CD4-positive, alpha-beta T cell treated with Interleukin-17A for 4 hours (primary cell): ENCODE measurements at regions not wholly inside any gene's neighbourhood (a gene's known extent, or its start where the extent isn't known, plus 50 kb on each side); places are given as distances from the start of the nearest gene placed in this dataset.

Source experiments
- DNase-seq: peaks from one replicate; pipeline ENCODE4 v3.0.0-alpha.2; 2020; ENCODE audit warnings: mixed read lengths

- DNase-seq = no peak
Measured at GRCh38 chr17:14940938-14941265, 324.2 kb downstream of the PMP22 start.

DNA sequence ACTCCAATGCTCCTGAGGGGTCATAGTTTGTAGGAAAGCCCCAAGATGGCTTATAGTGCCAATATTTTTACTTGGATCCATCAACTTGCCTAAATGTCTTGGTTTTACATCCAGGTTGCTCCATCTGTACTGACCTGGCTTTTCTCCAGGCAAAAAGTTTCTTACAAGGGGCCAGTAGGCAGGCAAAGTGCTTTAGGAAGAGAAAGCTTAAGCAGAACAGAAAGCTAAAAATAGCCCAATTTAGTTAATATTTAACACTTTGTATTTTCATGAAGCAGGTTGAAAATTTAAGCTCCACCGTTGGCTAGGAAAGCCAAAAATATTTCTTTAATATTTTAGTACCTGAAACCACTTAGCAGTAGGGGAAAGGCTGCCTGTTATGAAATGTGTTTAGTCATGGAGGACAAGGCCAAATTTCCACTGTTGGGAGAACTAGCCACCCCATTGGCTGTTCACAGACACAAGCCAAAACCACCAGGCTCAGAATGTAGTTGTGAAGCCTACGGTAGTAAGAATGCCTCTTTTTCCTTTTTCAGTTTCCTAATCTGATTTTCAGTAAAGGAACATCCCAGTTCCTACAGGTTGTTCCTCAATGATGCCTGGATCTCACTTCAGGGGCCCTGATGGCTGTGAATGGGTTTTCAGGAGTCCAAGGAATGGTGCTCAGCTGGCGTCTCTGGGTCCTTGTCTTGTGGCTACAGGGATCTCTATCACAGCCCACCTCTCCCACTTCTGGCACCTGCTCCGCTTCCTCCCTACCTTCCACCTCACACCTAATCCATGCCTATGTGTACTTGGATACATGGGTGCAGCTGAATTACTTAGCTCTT, 324.8 kb downstream of the PMP22 start:
- DNase-seq = no peak

- DNase-seq = no peak
Measured at GRCh38 chr17:14935845-14936485, 329.2 kb downstream of the PMP22 start.

DNA sequence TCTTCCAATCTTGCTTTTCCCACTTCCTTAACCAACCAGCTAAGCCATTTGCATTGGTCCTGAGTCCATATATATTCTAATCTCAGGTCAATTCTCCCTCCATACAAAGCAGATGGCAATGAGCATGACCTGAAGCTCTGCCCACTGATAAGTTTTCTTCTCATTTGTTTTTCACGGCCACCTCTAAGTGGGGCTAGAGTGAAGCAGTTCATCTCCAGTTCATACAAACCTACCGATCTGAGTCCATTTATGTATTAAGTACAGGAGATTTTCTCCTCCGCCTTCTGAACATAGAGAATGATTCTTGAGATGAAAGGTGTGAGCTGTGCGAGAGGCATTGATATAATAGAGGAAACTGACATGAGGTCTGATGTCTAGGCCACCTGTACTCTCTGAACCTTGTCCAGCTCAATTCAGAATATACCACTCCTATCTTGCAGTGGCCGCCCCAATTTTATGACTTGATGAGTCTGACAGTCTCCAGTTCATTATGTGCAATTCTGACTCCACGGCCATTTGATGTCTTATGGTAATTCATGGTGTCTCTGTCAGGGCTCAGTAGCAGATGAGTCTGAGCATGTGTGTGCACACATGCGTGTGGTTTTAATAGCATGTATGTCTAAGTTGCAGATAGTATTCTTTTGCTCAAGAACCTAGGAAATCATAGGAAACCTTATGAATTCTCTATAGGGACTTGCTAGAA, 329.8 kb downstream of the PMP22 start:
- no peak for DNase-seq

- no peak for DNase-seq
Measured at GRCh38 chr17:14933676-14934075, 331.4 kb downstream of the PMP22 start.

GRCh38 chr17:14926526-14927122, 338.5 kb downstream of the PMP22 start:
- DNase-seq = peak; percentile 69

DNA sequence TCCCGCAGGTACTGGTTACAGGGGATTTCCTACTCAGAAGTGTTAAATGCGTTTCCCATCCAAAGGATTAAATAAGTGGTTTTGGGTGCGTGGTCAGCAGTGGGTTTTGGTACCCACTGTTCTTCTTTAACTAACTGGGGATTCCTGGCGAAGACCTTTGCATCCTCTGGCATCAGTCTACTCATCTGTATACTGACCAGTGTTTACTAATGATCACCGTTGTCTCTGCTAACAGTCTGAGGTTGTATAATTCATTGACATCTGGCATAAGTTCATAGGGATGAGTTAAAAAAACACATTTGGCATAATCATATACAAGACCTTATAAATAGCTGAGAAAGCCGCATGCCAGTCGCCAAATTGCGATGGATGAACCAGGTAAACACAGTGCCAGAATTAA, 339.1 kb downstream of the PMP22 start:
- no peak for DNase-seq

GRCh38 chr17:14925498-14925897, 339.6 kb downstream of the PMP22 start:
- DNase-seq = no peak

GRCh38 chr17:14923981-14924380, 341.1 kb downstream of the PMP22 start:
- DNase-seq = no peak

DNA sequence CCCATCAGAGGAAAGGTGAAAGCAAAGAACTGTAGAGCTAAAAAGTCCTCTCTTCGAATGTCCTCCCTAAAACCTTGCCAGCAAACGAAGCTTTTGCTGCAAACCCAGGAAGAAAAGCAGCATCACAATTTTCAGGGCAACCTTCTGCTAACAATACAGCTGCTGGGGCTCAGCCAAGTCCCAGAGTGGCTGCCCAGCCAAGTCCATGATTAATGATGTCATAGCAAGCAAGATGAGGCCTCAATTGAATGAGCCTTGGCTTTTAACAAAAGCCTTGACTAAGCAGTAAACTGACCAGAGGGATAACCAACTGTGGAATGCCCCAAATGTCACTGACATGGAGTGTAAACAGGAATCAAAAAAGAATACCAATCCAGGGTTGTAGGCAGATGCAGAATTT, 342.7 kb downstream of the PMP22 start:
- no peak for DNase-seq

DNA sequence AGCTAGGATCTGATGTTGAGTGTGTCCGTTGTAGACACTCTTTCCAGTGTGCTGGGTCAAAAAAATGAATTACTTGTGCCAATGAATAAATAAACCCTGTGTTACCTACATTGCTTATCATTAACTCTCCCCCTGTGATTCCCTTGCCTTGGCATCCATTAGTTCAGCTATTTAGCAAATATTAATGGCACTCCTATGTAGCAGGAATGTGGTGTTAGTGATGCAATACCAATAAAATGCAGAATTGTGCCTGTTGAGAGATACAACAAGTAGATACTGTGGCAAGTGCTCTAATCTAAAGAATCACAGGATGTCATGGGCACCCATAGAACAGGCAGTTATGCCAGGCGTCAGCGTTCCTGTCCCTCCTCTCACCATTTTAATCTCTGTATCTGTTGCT, 343.2 kb downstream of the PMP22 start:
- no peak for DNase-seq

DNA sequence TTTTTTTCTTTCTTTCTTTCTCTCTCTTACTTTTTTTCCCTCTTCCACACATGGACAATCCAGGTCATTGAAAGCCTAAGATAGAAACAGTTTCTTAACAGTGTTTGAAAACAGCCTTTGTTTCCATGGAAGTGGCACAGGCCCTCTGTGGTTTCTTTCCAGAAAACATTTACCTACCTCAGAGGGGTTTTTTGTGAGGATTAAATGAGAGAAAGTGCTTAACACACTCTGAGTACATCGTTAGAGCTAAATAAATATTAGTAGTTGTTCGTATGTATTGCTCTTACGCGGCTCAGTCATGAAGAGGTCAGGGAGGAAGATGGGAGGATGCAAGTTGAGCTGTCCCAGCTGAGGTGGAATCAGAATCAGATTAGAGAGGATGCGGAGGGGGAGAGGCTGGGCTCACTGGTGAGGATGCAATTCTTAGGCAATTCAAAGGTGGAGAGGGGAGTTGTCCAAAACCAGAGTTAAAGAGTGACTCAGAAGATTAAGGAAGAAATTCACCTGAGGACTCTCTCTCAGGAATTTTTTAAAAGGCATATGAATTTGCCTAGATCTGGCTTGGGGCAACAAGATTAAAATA, 345.4 kb downstream of the PMP22 start:
- no peak for DNase-seq

DNA sequence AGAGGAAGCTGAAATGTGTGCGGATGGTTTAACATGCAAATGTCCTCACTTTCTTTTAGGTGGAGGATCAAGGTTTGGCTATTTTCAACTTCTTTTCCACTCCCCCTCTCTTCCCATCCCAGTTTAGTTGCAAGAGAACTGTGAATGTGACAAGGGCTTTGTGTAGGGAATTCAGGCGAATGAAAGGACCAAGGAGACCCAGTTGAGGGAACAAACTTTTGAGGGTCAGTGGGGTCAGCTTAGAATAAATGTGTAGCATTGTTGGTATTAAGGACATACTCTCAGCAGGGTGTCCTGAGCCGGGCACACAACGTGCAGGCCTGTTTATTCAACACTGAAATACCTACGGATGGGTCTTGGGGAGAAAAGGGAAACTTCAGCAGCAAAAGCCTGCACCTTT, 346.0 kb downstream of the PMP22 start:
- DNase-seq = no peak

- no peak for DNase-seq
Measured at GRCh38 chr17:14918540-14918939, 346.6 kb downstream of the PMP22 start.

GRCh38 chr17:14910916-14911315, 354.2 kb downstream of the PMP22 start:
- DNase-seq = no peak

GRCh38 chr17:14904386-14904785, 360.7 kb downstream of the PMP22 start:
- DNase-seq = no peak

DNA sequence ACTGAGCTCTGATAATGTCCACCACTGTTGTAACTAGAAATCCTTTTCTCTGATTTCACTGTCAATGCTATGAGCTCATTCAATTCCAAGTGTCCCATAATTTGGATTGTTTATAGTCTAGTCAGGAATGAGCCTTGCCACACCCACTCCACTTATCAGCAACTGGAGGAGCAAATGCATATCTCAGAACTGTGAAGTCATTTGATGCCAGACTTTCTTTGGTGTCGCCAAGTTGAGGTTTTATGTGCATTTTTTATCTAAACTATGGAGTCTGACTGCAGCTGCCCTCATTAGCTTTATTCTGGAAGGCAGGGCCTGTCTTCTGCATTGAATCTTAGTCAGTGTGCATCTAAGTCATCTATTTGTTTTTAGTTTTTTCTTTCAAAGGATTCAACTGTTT, 361.3 kb downstream of the PMP22 start:
- no peak for DNase-seq

DNA sequence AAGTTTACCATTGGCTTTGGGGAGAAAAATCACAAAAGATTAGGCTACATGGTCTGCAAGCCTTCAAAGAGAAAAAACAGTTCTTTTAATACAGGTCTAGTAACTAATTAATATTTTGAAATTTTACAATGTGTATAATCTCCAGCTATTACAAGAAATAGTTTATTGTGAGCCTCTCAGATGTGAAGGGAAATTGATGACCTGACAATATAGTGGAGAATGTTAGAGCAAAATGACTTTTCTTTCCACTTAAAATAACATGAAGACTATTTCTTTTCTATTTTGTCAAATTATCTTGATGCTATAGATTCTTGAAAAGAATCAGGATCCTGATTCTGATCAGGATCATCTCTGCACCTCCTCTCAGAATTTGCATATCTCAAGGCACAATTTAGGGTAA, 362.3 kb downstream of the PMP22 start:
- DNase-seq = no peak

GRCh38 chr17:14902297-14902696, 362.8 kb downstream of the PMP22 start:
- no peak for DNase-seq

GRCh38 chr17:14901376-14901775, 363.8 kb downstream of the PMP22 start:
- no peak for DNase-seq

DNA sequence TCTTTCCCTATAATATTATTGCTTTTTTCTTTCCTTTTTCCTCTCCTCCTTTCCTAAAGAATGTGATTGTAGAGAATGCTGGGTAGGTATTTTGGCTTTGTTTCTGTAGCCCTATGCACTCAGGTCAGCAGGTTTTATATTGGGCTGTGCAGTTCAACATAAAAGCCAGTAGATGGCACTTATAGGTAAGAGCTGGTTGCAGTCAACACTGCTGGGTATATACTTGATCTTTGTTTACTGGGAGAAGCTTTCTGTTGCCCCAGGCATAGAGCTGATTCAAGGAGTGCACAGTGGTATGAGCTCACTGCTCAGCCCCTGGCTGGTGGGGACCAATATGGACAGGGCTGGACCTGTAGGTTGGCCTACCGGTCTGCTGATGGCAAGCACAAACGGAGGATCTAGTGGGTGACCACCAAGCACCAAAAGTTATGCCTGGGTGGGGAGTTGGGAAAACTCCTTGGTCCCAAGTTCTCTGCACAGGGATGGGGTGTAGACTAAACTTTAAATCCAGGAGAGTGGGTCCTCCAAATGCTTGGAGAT, 378.9 kb downstream of the PMP22 start:
- no peak for DNase-seq

DNA sequence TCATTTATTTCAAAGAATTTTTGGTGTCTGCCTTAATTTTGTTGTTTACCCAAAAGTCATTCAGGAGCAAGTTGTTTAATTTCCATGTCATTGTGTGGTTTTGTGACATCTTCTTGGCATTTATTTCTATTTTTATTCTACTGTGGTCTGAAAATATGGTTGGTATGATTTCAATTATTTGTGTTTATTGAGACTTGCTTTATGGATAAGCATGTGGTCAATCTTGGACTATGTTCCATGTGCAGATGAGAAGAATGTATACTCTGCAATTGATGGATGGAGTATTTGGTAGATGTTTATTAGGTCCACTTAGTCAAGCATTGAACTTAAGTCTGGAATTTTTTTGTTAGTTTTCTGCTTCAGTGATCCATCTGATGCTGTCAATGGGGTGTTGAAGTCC, 383.0 kb downstream of the PMP22 start:
- DNase-seq = no peak
